ENCODE measurements at regions not wholly inside any gene's neighbourhood (a gene's known extent, or its start where the extent isn't known, plus 50 kb on each side); places are given as distances from the start of the nearest gene placed in this dataset.

GRCh38 chr6:137625100-137625661, 131.0 kb upstream of the OLIG3 start:
- SMC1A ChIA-PET (ENCODE audit: uncharacterized antibody, unreplicated experiment), result interaction anchor here (1.3 to 1.4 kb wide), 2 partner anchors 12 to 18 kb away, joined by 4 read pairs; no protein-coding TSS in a partner anchor
- Histone ChIP-seq H3K9ac (ENCODE audit: control insufficient read depth, insufficient read depth, low read length) (no peak overlapping the region), H3K27ac (ENCODE audit: control insufficient read depth, insufficient read depth) (no peak overlapping the region), H3K4me3 (no peak overlapping the region), H3K27me3 (replicated peaks in 1 of 2; ENCODE audit: control insufficient read depth in 2 of 2, insufficient read depth in 2 of 2, low read length in 1 of 2) (no peaks in the 10 kb centered on the region), H3K4me2 (ENCODE audit: control insufficient read depth, insufficient read depth) (no peak overlapping the region), H4K20me1 (ENCODE audit: control insufficient read depth, insufficient read depth) (no peaks in the 10 kb centered on the region), H3K4me1 (ENCODE audit: control insufficient read depth, insufficient read depth, low read length) (peaks cover 16% of the 10 kb centered on the region), H2AFZ (ENCODE audit: control insufficient read depth, low read depth, low read length) (no peak overlapping the region), H3K79me2 (ENCODE audit: control insufficient read depth, insufficient read depth, low read length) (no peaks in the 10 kb centered on the region), H3K9me3 (replicated peaks; ENCODE audit: control insufficient read depth, insufficient read depth, low read length) (no peaks in the 10 kb centered on the region), H3K36me3 (ENCODE audit: control insufficient read depth in 2 of 2, insufficient read depth in 2 of 2, low read length in 1 of 2) (no peaks in the 10 kb centered on the region)
- no peak for FAIRE-seq
- DNase-seq (ENCODE audit: low read depth, low spot score), result no peak
- in situ Hi-C loops (cut with MboI) (no loop called here), intact Hi-C loops (cut with micrococcal nuclease; ENCODE audit: unreplicated experiment) (no loop called here)
- no peak for ATAC-seq
- CTCF ChIA-PET, result interaction anchor here (0.6 to 1.0 kb wide), 3 partner anchors 15 to 1711 kb away, joined by 3 to 5 read pairs (median 4); no protein-coding TSS in a partner anchor
- 63% methylated on average over 8 of the region's 8 CpGs for WGBS (ENCODE audit: insufficient coverage, insufficient replicate concordance, low lambda C conversion rate, missing lambda C conversion rate)
- RAD21 ChIA-PET (ENCODE audit: unreplicated experiment), result interaction anchor here (0.7 kb wide), 1 partner anchor 36 kb away, joined by 3 read pairs; no protein-coding TSS in a partner anchor
- BruUV-seq (replicated peaks), result no TSS peak
- TF ChIP-seq RBBP5 (conservative IDR thresholded peaks at IDR 0.05) (no peak), CREM (IDR thresholded peaks at IDR 0.05; ENCODE audit: low read depth) (no peak), FOXM1 (IDR thresholded peaks at IDR 0.05; ENCODE audit: low read depth, low read length) (no peak), ZBED1 (IDR thresholded peaks at IDR 0.05; ENCODE audit: borderline replicate concordance) (no peak), ZNF24 (IDR thresholded peaks at IDR 0.05) (no peak)
- TF ChIP-seq, protein P1, sequence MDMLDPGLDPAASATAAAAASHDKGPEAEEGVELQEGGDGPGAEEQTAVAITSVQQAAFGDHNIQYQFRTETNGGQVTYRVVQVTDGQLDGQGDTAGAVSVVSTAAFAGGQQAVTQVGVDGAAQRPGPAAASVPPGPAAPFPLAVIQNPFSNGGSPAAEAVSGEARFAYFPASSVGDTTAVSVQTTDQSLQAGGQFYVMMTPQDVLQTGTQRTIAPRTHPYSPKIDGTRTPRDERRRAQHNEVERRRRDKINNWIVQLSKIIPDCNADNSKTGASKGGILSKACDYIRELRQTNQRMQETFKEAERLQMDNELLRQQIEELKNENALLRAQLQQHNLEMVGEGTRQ (IDR thresholded peaks at IDR 0.05; ENCODE audit: borderline replicate concordance, low read depth, low read length), result no peak
- TF ChIP-seq, protein P2, sequence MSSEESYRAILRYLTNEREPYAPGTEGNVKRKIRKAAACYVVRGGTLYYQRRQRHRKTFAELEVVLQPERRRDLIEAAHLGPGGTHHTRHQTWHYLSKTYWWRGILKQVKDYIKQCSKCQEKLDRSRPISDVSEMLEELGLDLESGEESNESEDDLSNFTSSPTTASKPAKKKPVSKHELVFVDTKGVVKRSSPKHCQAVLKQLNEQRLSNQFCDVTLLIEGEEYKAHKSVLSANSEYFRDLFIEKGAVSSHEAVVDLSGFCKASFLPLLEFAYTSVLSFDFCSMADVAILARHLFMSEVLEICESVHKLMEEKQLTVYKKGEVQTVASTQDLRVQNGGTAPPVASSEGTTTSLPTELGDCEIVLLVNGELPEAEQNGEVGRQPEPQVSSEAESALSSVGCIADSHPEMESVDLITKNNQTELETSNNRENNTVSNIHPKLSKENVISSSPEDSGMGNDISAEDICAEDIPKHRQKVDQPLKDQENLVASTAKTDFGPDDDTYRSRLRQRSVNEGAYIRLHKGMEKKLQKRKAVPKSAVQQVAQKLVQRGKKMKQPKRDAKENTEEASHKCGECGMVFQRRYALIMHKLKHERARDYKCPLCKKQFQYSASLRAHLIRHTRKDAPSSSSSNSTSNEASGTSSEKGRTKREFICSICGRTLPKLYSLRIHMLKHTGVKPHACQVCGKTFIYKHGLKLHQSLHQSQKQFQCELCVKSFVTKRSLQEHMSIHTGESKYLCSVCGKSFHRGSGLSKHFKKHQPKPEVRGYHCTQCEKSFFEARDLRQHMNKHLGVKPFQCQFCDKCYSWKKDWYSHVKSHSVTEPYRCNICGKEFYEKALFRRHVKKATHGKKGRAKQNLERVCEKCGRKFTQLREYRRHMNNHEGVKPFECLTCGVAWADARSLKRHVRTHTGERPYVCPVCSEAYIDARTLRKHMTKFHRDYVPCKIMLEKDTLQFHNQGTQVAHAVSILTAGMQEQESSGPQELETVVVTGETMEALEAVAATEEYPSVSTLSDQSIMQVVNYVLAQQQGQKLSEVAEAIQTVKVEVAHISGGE (CRISPR knock-in tag; IDR thresholded peaks at IDR 0.05), result no peak
- POLR2A ChIA-PET, result interaction anchor here (0.6 kb wide), 1 partner anchor 18 kb away, joined by 3 read pairs; no protein-coding TSS in a partner anchor
